ENCODE measurements at regions not wholly inside any gene's neighbourhood (a gene's known extent, or its start where the extent isn't known, plus 50 kb on each side); places are given as distances from the start of the nearest gene placed in this dataset.
"Not testable (repeated sequence)": the region's sequence is repeated elsewhere in the genome, so short reads cannot be mapped to it uniquely, and the experiment has no call there.

DNA sequence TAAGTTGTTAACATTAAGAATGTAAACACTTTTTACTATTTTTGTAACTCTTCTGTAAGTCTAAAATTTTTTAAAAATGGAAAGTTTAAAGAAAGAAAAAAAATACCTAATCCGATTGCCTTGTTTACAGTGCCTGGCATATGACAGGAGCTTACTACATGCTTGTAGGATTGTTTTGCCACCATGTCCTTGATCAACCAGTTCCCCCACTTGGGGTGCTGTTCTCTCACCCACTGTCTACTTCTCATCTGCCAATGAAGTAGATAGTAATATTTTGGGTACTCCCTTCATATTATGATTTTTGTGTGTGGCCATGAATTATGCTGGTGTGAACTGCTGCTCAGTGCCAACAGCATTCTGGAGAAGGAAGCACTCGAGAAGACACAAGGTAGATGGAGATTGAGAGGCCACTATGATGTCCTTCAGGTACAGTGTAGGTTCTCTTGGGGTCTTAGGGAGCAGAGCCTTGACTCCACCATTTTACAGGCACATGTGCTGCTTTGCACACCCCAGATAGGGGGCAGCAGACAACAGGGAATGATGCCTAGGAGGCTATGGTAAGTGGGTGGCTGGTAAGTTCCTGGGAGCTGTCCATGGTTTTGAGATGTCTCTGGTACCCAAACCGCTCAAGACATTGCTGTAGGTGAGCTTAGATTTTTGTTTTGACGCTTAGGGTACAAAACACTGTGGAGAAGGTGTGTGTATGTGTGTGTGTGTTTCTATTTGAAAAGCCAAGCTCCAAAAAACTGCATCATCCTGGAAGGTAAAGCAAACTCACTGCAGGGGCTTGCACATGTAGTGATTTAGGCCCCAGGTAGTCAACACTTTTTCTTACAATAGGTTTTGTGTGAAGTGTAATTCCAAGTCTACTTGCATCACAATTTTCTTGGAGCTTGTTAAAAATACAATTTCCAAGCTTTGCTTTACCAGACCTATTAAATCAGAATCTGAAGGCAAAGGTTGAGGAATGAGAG lies 494.5 kb upstream of the LARGE1 start:
- TF ChIP-seq POLR2A (IDR thresholded peaks at IDR 0.05) (no peak), POLR2AphosphoS5 (IDR thresholded peaks at IDR 0.05) (no peak), EP300 (IDR thresholded peaks at IDR 0.05) (no peak)
- TF ChIP-seq, protein P1, sequence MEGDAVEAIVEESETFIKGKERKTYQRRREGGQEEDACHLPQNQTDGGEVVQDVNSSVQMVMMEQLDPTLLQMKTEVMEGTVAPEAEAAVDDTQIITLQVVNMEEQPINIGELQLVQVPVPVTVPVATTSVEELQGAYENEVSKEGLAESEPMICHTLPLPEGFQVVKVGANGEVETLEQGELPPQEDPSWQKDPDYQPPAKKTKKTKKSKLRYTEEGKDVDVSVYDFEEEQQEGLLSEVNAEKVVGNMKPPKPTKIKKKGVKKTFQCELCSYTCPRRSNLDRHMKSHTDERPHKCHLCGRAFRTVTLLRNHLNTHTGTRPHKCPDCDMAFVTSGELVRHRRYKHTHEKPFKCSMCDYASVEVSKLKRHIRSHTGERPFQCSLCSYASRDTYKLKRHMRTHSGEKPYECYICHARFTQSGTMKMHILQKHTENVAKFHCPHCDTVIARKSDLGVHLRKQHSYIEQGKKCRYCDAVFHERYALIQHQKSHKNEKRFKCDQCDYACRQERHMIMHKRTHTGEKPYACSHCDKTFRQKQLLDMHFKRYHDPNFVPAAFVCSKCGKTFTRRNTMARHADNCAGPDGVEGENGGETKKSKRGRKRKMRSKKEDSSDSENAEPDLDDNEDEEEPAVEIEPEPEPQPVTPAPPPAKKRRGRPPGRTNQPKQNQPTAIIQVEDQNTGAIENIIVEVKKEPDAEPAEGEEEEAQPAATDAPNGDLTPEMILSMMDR (IDR thresholded peaks at IDR 0.05): peak in 3 of 6 experiments; percentile 49 to 55 (median 51)
- peak in 1 of 2 donors; percentile 57 for ATAC-seq (ENCODE audit: low FRiP score in 2 of 2)
- H3K27me3 ChIP-seq: no peaks in the 10 kb centered on the region
- no peaks in the 10 kb centered on the region for H3K9me3 ChIP-seq
- 20 to 25% methylated on average over 4 of the region's 4 CpGs for WGBS, 2 donors
- peak in 1 of 2 donors; percentile 34 for DNase-seq
- H3K4me1 ChIP-seq: no peaks in the 10 kb centered on the region
- no peak overlapping the region for H3K27ac ChIP-seq
- H3K36me3 ChIP-seq: no peaks in the 10 kb centered on the region
- H3K4me3 ChIP-seq: no peak overlapping the region

DNA sequence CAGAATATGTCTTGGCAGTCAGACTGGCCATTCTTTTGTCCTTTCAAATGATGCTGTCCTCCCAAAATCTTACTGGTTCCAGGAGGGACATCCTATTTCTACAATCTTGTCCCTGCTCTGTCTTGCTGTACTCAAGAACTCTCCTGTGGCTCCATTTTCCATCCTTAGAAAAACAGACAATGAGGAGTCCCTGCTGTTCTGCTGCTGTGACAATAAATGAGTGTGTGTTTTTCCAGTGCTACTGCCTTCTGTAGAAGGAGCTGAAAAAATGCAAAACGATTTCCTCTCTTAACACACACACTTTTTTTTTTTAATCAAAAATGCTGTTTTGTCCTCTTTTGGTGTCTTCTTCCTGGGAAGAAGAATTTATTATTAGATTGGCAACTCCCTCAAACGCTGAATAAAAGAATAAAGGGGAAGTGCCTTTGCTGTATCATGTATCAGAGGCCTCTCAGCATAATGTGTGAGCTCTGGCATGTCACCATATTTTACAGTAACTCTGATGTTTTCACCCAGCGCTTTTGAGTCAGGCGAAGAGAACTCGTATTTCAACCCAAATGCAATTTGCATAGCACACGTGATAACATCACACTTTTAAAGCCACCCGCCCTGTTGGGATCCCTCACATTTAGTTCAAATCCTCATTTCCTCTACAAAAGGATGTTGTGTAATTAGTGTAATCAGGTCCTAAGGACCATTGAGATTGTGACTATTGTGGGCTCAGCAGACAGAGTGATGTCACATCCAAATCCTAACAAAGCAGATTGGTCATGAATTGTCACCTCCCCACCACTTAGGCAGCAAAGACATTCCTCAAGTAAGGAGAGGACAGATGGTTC lies 496.0 kb upstream of the LARGE1 start:
- DNase-seq (no peak), ATAC-seq (ENCODE audit: low FRiP score in 2 of 2) (no peak)
- Histone ChIP-seq H3K9me3 (no peaks in the 10 kb centered on the region), H3K4me1 (no peaks in the 10 kb centered on the region), H3K27me3 (no peaks in the 10 kb centered on the region), H3K36me3 (no peaks in the 10 kb centered on the region), H3K27ac (no peak overlapping the region), H3K4me3 (no peak overlapping the region)
- no peak for TF ChIP-seq POLR2AphosphoS5 (IDR thresholded peaks at IDR 0.05)
- TF ChIP-seq EP300 (IDR thresholded peaks at IDR 0.05): no peak
- TF ChIP-seq POLR2A (IDR thresholded peaks at IDR 0.05): no peak
- TF ChIP-seq, protein P1 (IDR thresholded peaks at IDR 0.05): no peak
- WGBS, 2 donors: 34 to 45% methylated on average over 7 of the region's 7 CpGs

- ATAC-seq (ENCODE audit: low FRiP score in 2 of 2); H3K4me3 ChIP-seq; H3K36me3 ChIP-seq; H3K4me1 ChIP-seq; DNase-seq; H3K27ac ChIP-seq; H3K27me3 ChIP-seq; H3K9me3 ChIP-seq: not testable (repeated sequence)
- 82% methylated on average over 8 of the region's 8 CpGs for WGBS, 2 donors
Measured at GRCh38 chr22:34422948-34423347, 502.7 kb upstream of the LARGE1 start.

DNA sequence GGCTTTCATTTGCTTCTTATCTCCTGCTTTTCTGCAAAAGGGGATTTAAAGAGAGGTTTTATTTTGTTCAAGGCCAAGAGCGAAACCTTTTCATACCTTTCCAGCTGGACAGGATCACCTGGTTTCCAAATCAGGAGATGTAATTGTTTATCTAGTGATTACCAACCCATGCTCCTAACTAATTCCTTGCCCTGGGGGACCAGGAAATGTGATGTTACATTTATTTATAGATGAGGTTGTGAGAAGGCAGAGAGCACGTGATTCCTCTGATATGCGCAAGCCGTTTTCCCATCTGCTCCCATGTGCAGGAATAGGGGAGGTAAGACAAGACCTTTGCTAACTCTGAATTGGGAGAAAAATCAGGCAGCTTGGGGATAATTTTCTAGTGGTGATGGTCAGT lies 507.2 kb upstream of the LARGE1 start:
- H3K27me3 ChIP-seq: no peaks in the 10 kb centered on the region
- ATAC-seq (ENCODE audit: low FRiP score in 2 of 2) (no peak), DNase-seq (no peak)
- no peak overlapping the region for H3K4me3 ChIP-seq
- no peak overlapping the region for H3K27ac ChIP-seq
- H3K9me3 ChIP-seq: peaks cover 0 to 4% (median 0%) of the 10 kb centered on the region in 4 donors
- WGBS, 2 donors: 78 to 83% methylated on average over 4 of the region's 4 CpGs
- TF ChIP-seq, protein P1 (IDR thresholded peaks at IDR 0.05): no peak
- TF ChIP-seq POLR2A (IDR thresholded peaks at IDR 0.05) (no peak), EP300 (IDR thresholded peaks at IDR 0.05) (no peak), POLR2AphosphoS5 (IDR thresholded peaks at IDR 0.05) (no peak)
- no peaks in the 10 kb centered on the region for H3K36me3 ChIP-seq
- H3K4me1 ChIP-seq: no peaks in the 10 kb centered on the region

DNA sequence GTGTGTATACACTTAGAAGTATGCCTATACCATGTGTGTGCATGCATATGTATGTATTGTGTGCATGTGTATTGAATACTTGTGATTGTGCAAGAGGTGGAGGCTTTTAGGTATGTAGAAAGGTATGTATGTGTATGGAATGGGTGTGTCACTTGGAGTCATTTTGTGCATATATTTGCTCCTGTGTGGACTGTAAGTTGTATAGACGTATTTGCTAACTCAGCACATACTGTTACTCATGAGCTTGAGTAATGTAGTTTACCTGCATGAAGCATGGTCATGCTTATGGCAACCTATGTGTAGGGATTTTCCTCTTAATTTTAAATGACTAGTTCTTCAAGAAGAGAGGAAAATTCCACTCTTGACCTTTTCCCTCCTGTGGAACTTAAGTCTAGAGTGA lies 507.6 kb upstream of the LARGE1 start:
- WGBS, 2 donors: 74 to 76% methylated on average over 1 of the region's 1 CpG
- no peak overlapping the region for H3K4me3 ChIP-seq
- ATAC-seq (ENCODE audit: low FRiP score in 2 of 2) (no peak), DNase-seq (no peak)
- no peaks in the 10 kb centered on the region for H3K36me3 ChIP-seq
- peaks cover 0 to 4% (median 0%) of the 10 kb centered on the region in 4 donors for H3K9me3 ChIP-seq
- no peaks in the 10 kb centered on the region for H3K4me1 ChIP-seq
- no peak overlapping the region for H3K27ac ChIP-seq
- no peaks in the 10 kb centered on the region for H3K27me3 ChIP-seq
- TF ChIP-seq POLR2A (IDR thresholded peaks at IDR 0.05): no peak
- TF ChIP-seq, protein P1 (IDR thresholded peaks at IDR 0.05): no peak

All from upper lobe of left lung (tissue), 6 donors.